HepG2 (cell line): ENCODE measurements at regions not wholly inside any gene's neighbourhood (a gene's known extent, or its start where the extent isn't known, plus 50 kb on each side); places are given as distances from the start of the nearest gene placed in this dataset.

ENCODE experiments used
- ATAC-seq: fragments of 200-7000 bp; cut with Tn5 transposase; 3 replicates; pipeline ENCODE4 v1.9.1; 2020; ENCODE audit warnings: mild to moderate bottlenecking, moderate library complexity
- BruUV-seq: library from RNA; stranded (reverse); fragments of 400-500 nt; replicated peaks from 2 replicates; lab custom pipeline; 2021; lab: Mats Ljungman, UMichigan
- CTCF ChIA-PET: fragments of 300-600 bp; formaldehyde crosslinking; extraction: SDS; loops from one replicate; lab custom pipeline; 2021; ENCODE audit warnings: low total read pairs, inconsistent platforms, low intra/inter-chr PET ratio; lab: Yijun Ruan, JAX
- POLR2A ChIA-PET: fragments of 350-600 bp; sonication (Branson Sonifier 250); formaldehyde crosslinking; loops from one replicate; lab custom pipeline; 2020; ENCODE audit warnings: antibody characterized with exemption, inconsistent platforms; lab: Yijun Ruan, JAX
- DNase-seq: peaks from one replicate; pipeline ENCODE4 v3.0.0-alpha.2; 2015; ENCODE audit warnings: low spot score
- FAIRE-seq: peaks from 3 replicates; lab custom pipeline; 2011; peaks lifted over from hg19 to GRCh38; lab: Jason Lieb, UNC
- H2AFZ ChIP-seq: one replicate; pipeline ENCODE4 v1.6.1; 2011; ENCODE audit warnings: low read length, inconsistent platforms
- H3K27ac ChIP-seq: fragments of 300-600 bp; 3 replicates; pipeline ENCODE4 v1.8.0; 2011; ENCODE audit warnings: mixed run types, mild to moderate bottlenecking, mixed read lengths, low read length, inconsistent platforms; ENCODE audit not compliant: insufficient read depth; ENCODE audit errors: extremely low read length
- H3K27me3 ChIP-seq, 2 experiments: fragments of 200-600 bp in 1 of 2; 2 replicates in 1 of 2; 3 replicates in 1 of 2; pipeline versions ENCODE4 v1.6.0 to v1.8.0; 2011; ENCODE audit warnings: low read length in 2 of 2, mild to moderate bottlenecking in 2 of 2, moderate library complexity in 2 of 2, inconsistent platforms in 1 of 2; ENCODE audit not compliant: insufficient read depth in 2 of 2, control insufficient read depth in 1 of 2
- H3K36me3 ChIP-seq, 2 experiments: fragments of 200-600 bp in 1 of 2; replicated peaks in 1 of 2; 2 replicates in 1 of 2; 3 replicates in 1 of 2; pipeline versions ENCODE4 v1.5.1 to v1.8.0; 2011; ENCODE audit warnings: low read length in 2 of 2, inconsistent platforms in 1 of 2; ENCODE audit not compliant: insufficient read depth in 2 of 2, control insufficient read depth in 1 of 2
- H3K4me1 ChIP-seq: 2 replicates; pipeline ENCODE4 v1.5.1; 2012; ENCODE audit warnings: low read length, inconsistent platforms; ENCODE audit not compliant: insufficient read depth
- H3K4me2 ChIP-seq: 2 replicates; pipeline ENCODE4 v1.6.0; 2011; ENCODE audit warnings: low read depth, low read length, inconsistent platforms
- H3K4me3 ChIP-seq, 3 experiments: fragments of 200-600 bp in 1 of 3; sonication (generic), shearing (Covaris generic) in 1 of 3; replicated peaks in 1 of 3; 2 replicates each; pipeline ENCODE4 v1.5.1; 2011 to 2016; ENCODE audit warnings: low read length in 3 of 3, inconsistent platforms in 2 of 3, low read depth in 2 of 3, mild to moderate bottlenecking in 2 of 3, control low read depth in 1 of 3, mixed read lengths in 1 of 3; ENCODE audit not compliant: insufficient read depth in 1 of 3
- H3K79me2 ChIP-seq: one replicate; pipeline ENCODE4 v1.6.1; 2011; ENCODE audit warnings: low read length, inconsistent platforms; ENCODE audit not compliant: insufficient read depth
- H3K9ac ChIP-seq: 2 replicates; pipeline ENCODE4 v1.6.0; 2011; ENCODE audit warnings: mild to moderate bottlenecking, low read depth, low read length, inconsistent platforms; ENCODE audit not compliant: insufficient read depth
- H3K9me3 ChIP-seq: 2 replicates; pipeline ENCODE4 v1.5.1; 2012; ENCODE audit warnings: mild to moderate bottlenecking, low read length
- H4K20me1 ChIP-seq: 2 replicates; pipeline ENCODE4 v1.6.0; 2011; ENCODE audit warnings: inconsistent platforms, mild to moderate bottlenecking, low read length, moderate library complexity; ENCODE audit not compliant: insufficient read depth
- ASH2L ChIP-seq: fragments of 300-600, 200-600 bp; sonication (generic); IDR thresholded peaks from 2 replicates; pipeline ENCODE4 v1.7.0; 2017; ENCODE audit warnings: low read depth, mild to moderate bottlenecking, moderate library complexity, mixed read lengths, low read length; ENCODE audit not compliant: insufficient read length
- ATAD3A ChIP-seq: sonication (generic); formaldehyde crosslinking; IDR thresholded peaks from 2 replicates; pipeline ENCODE4 v1.4.0; 2020; ENCODE audit warnings: missing genetic modification reagents
- CHD2 ChIP-seq: IDR thresholded peaks from 2 replicates; pipeline ENCODE4 v1.6.1; 2011; ENCODE audit warnings: low read depth, low read length, improper control_type of control experiment
- CREB3 ChIP-seq: sonication (generic); formaldehyde crosslinking; IDR thresholded peaks from 2 replicates; pipeline ENCODE4 v1.5.0; 2020; ENCODE audit warnings: missing genetic modification reagents
- FOSL1 ChIP-seq: sonication (generic); formaldehyde crosslinking; IDR thresholded peaks from 2 replicates; pipeline ENCODE4 v1.9.0; 2021; ENCODE audit warnings: missing genetic modification reagents, borderline replicate concordance
- HNF4G ChIP-seq, 2 experiments: sonication (generic) in 1 of 2; formaldehyde crosslinking in 1 of 2; IDR thresholded peaks; 2 replicates each; pipeline versions ENCODE4 v1.4.0 to v1.6.1; 2011 to 2020; ENCODE audit warnings: borderline replicate concordance in 2 of 2, low read depth in 2 of 2, mild to moderate bottlenecking in 2 of 2, low read length in 1 of 2, missing genetic modification reagents in 1 of 2, moderate library complexity in 1 of 2
- IKZF5 ChIP-seq: IDR thresholded peaks from 2 replicates; pipeline ENCODE4 v1.6.1; 2018; ENCODE audit warnings: missing genetic modification reagents, mild to moderate bottlenecking, missing compliant biosample characterization
- KLF16 ChIP-seq, 2 experiments: sonication (generic) in 1 of 2; formaldehyde crosslinking in 1 of 2; IDR thresholded peaks; 2 replicates each; pipeline versions ENCODE4 v1.6.1 to v1.8.0; 2016 to 2023; ENCODE audit warnings: missing genetic modification reagents in 2 of 2, missing compliant biosample characterization in 1 of 2
- MAFG ChIP-seq: sonication (generic); formaldehyde crosslinking; IDR thresholded peaks from 2 replicates; pipeline ENCODE4 v1.5.1; 2020; ENCODE audit warnings: mild to moderate bottlenecking, missing genetic modification reagents
- NFIB ChIP-seq: sonication (generic); formaldehyde crosslinking; IDR thresholded peaks from 2 replicates; pipeline ENCODE4 v1.9.0; 2021; ENCODE audit warnings: missing genetic modification reagents, mild to moderate bottlenecking, borderline replicate concordance
- RNF2 ChIP-seq: fragments of 450-650 bp; conservative IDR thresholded peaks from 2 replicates; pipeline ENCODE4 v1.6.1; 2016; ENCODE audit warnings: low read depth
- SATB2 ChIP-seq: sonication (generic); formaldehyde crosslinking; IDR thresholded peaks from 2 replicates; pipeline ENCODE4 v1.5.0; 2020; ENCODE audit warnings: missing genetic modification reagents
- ZBTB25 ChIP-seq: IDR thresholded peaks from 2 replicates; pipeline ENCODE4 v1.6.1; 2018; ENCODE audit warnings: missing genetic modification reagents
- ZNF441 ChIP-seq: sonication (generic); formaldehyde crosslinking; IDR thresholded peaks from 2 replicates; pipeline ENCODE4 v1.7.0; 2021; ENCODE audit warnings: missing genetic modification reagents, borderline replicate concordance
- ZNF543 ChIP-seq: sonication (generic); formaldehyde crosslinking; IDR thresholded peaks from 2 replicates; pipeline ENCODE4 v1.4.0; 2020; ENCODE audit warnings: mild to moderate bottlenecking, missing genetic modification reagents
- ZNF737 ChIP-seq: sonication (generic); formaldehyde crosslinking; IDR thresholded peaks from 2 replicates; pipeline ENCODE4 v1.5.0; 2020; ENCODE audit warnings: missing genetic modification reagents, mild to moderate bottlenecking, borderline replicate concordance
- ZNF772 ChIP-seq: sonication (generic); formaldehyde crosslinking; IDR thresholded peaks from 2 replicates; pipeline ENCODE4 v1.5.0; 2020; ENCODE audit warnings: mild to moderate bottlenecking, missing genetic modification reagents
- WGBS: methylation state at CpG from one replicate; pipeline ENCODE4 v1.1.6; 2017; ENCODE audit warnings: low lambda C conversion rate; 5-methylcytosine and 5-hydroxymethylcytosine counted together
- in situ Hi-C: cut with HindIII; loops from 2 replicates; pipeline ENCODE4 v1.10.0; 2017; ENCODE audit warnings: low pct_unique_long_range_greater_than_20kb; ENCODE audit not compliant: extremely low pct_ligation_motif_present
- intact Hi-C: fragments of 100-400 bp; cut with micrococcal nuclease; formaldehyde crosslinking; loops from one replicate; pipeline ENCODE4 v1.10.0; 2022; ENCODE audit not compliant: unreplicated experiment

- in situ Hi-C loops (no loop called here), intact Hi-C loops (no loop called here)
- WGBS: 0% methylated on average over 3 of the region's 3 CpGs
- no peaks in the 10 kb centered on the region for H3K36me3 ChIP-seq
- TF ChIP-seq SATB2 (no peak), ASH2L (no peak), ZNF772 (CRISPR knock-in tag) (no peak), ATAD3A (CRISPR knock-in tag) (no peak), IKZF5 (CRISPR knock-in tag) (no peak), MAFG (CRISPR knock-in tag) (no peak), HNF4G (IDR thresholded peaks at IDR 0.05; ENCODE audit: borderline replicate concordance, low read depth, low read length) (no peak), HNF4G (CRISPR knock-in tag; IDR thresholded peaks at IDR 0.05; ENCODE audit: borderline replicate concordance, low read depth) (no peak), ZNF543 (CRISPR knock-in tag) (no peak), FOSL1 (CRISPR knock-in tag) (no peak), RNF2 (no peak), KLF16 (CRISPR knock-in tag; IDR thresholded peaks at IDR 0.05) (no peak), CREB3 (CRISPR knock-in tag) (no peak), CHD2 (no peak), ZNF737 (CRISPR knock-in tag) (no peak), NFIB (CRISPR knock-in tag) (no peak), ZNF441 (no peak), ZBTB25 (CRISPR knock-in tag) (no peak)
- H3K9me3 ChIP-seq: no peaks in the 10 kb centered on the region
- POLR2A ChIA-PET: no interaction called here
- no peak overlapping the region for H2AFZ ChIP-seq
- H3K4me2 ChIP-seq: no peak overlapping the region
- H4K20me1 ChIP-seq: no peaks in the 10 kb centered on the region
- BruUV-seq: no TSS peak
- no peaks in the 10 kb centered on the region; a peak in 1 of 5 replicates for H3K27me3 ChIP-seq
- no peak for DNase-seq
- H3K9ac ChIP-seq: no peak overlapping the region
- FAIRE-seq: no peak
- no peak for ATAC-seq
- no peaks in the 10 kb centered on the region for H3K4me1 ChIP-seq
- H3K27ac ChIP-seq: no peak overlapping the region
- H3K79me2 ChIP-seq: no peaks in the 10 kb centered on the region
- CTCF ChIA-PET: no interaction called here
- H3K4me3 ChIP-seq: no peak overlapping the region
Measured at GRCh38 chr17:27203241-27203640, 90.7 kb upstream of the WSB1 start.
